ENCODE measurements at regions not wholly inside any gene's neighbourhood (a gene's known extent, or its start where the extent isn't known, plus 50 kb on each side); places are given as distances from the start of the nearest gene placed in this dataset.
"Not testable (repeated sequence)": the region's sequence is repeated elsewhere in the genome, so short reads cannot be mapped to it uniquely, and the experiment has no call there.

DNA sequence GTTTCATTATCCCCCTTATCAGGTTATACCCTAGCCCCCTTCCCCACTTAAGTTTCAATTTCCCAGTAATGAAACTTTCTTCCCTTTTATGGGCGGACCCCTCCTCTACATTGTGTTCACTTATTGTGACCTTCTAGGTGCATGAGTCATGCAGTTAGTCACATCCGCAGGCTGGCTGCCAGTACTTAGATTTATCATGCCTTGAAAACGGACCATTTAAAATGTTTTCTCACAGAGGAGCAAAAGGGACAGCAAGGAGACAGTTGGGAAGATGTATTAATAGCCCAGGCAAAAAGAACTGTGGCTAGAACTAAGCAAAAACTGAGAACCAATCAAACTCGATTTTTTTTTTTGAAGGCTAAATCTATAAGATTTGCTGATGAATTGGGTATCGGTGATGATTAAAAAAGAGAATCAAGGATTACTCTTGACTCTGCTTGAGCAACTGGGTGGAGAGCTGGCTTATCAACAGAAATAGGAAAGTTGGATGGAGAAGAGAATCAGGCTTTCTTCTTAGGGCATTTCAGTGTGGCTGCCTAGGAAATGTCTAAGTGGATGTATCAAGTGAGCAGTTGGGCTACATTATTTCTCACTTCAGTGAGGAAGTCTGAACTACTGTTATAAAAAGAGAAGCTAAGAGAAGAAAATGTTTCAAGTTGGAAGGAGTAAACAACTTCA, 615.0 kb downstream of the HINT1 start:
- ATAC-seq, result no peak

DNA sequence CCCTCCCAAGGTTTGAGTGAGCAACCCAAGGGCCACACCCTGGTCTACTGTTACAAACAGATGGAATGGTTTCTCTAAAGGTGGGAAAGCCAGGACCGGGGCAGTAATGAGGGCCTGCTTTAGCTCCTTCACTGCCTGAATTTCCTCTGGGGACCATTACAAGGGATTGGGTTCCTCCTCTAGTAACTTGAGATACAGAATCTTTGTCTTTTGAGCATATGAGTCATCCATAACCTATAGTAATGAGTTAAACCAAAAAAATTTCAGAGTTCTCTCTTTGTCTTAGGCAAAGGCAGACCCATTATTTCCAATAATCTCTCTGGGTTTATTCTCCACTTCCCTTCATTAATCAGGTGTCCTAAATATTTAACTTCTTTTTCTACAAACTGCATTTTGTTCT, 618.8 kb downstream of the HINT1 start:
- no peak for ATAC-seq

DNA sequence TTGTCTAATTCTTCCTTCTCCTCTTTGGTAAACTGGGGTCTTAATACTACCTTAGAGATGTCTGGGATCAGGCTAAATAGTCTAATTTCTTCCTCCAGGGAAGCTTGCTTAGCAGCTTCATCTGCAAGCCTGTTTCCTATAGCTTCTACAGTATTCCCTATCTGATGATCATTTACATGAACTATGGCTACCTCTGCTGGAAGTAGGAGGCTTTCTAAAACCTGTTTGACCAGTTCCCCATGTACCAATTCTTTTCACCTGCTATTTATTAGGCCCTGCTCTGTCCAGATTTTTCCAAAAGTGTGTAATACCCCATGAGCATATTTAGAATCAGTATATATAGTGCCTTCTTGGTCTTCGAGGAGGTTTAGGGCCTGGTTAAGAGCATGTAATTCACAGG, 619.8 kb downstream of the HINT1 start:
- no peak for ATAC-seq

DNA sequence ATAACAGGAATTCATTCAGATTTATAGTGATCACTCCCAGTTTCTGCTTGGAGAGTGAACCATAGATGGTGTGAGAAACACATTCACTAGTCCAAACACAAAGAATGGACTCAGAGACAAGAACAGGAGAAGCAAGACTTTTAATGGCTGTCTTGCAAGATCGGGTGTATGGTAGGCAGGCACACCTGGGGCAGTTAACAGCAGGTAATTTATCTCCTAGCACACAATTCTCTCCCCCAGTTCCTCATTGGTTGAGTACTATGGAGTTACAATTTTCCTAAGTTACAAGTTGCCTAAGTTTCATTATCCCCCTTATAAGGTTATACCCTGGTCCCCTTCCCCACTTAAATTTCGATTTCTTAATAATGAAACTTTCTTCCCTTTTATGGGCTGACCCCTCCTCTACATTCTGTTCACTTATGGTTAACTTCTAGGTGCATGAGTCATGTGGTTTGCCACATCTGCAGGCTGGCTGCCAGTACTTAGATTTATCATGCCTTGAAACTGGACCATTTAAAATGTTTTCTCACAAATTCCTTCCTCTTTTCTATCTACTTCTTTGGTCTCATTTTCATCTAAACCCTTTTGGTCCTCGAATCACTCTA, 623.3 kb downstream of the HINT1 start:
- no peak for ATAC-seq

DNA sequence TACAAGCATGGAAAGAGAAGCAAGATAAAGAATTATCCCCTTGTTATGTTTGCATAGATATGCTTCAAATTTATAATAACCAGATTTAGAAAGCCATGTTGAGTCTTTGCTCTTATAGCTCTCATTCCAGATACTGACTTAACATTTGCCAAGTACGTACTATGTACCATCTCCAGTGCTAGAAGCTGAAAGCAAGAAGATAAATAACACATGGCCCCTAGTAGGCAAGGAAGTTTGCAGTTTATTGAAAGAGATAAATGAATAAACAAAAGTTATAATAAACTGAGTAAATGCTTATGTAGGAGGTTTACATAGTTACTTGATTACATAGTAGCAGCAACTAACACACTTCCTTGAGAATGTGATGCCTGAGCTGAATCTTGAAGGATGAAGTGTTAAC, 628.4 kb downstream of the HINT1 start:
- no peak for ATAC-seq

DNA sequence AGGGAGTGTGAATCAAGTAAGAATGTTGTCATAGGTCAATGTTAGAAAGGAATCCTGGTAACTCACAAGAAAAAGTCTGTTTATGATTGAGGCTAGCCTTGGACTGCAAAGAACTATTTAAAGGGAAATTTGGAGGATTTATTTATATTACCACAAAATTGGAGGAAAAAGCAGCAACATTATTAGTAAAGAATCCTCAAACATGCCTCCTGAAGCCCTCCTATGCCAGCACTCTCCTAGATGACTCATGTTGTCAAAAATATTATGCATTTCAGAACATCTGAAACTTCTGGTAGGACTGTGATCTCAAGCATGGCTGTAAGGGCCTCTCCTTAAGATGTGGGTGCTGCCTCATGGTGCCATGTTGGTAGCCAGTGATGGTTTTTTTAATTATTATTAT, 628.5 kb downstream of the CHSY3 start:
- ATAC-seq, result no peak

DNA sequence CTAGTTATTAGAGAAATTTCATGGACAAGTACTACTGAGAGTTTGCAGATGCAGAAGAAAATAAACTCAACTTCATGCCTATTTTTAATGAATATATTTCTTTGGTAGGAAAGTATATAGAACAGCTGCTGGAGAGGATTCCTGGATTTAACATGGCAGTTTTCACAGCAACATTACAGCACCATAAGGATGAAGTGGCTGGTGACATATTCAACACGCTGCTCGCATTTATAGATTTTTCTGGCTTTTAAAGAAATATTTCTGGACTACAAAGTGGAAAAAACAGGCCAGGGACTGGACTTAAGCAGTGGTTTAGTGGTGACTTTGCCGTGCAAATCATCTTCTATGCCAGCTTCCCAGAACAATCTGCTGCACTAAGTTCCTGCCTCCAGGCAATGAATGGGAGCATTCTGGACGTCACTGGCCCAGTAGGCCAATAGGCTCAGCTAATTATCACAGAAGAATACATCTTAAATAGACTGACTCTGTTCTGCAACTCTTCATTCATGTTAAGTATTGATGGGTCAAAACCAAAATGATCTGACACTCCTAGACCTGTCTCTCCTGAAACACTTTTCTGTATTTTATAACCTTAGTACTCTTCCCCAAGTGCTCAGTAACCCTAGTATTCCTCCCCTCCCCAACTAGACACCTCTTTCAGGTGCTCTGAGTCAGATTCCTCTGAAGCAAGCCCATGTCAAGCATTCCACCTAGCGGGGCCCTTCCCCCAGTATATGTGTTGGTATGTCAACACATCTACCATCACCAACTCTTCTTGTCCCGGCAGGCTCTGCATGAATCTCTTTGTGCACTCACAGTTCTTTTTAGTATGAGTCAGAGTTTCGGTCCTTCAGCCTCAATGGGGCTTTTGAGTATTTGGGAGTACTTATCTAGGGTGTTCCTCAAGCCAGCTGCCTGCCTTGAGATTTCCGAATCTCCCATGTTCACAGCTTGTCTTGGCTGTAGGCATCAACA, 625.5 kb downstream of the CHSY3 start:
- ATAC-seq, result no peak

DNA sequence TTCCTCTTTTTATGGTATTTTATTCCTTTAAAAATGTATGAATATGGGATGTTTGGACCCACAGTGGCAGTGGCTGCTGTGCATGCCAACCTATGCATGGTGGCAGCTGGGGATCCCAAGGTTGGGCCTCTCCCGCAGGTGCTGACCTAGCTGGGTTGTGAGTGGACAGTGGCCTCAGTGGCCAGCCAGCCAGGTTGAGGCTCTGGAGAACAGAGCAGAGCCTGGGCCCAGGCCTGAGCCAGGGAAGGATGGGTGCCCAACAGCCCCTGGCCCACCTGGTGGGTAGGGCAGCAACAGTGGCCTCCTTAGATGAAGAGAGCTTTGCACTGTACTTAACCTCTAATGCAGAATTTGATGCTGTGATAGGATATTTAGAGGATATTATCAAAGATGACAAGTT, 624.8 kb downstream of the CHSY3 start:
- no peak for ATAC-seq

DNA sequence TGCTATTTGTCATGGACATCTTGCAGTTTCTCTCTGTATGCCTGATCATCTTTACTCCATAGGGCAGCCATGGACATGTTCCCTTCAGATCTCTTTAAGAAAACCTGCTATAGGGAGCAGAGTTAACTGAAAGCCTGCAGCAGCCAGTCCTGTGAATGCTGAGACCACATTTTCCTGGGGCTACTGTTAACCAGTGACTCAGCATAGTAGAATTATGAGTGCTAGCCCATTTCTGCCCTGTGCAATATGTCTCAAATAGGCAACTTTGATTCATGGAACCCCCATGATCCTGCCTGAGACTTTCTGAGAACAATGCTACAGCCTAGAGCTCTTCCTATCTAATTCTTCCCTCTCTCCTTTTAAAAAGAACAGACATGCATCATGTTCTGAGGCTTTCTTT, 624.2 kb downstream of the CHSY3 start:
- no peak for ATAC-seq

DNA sequence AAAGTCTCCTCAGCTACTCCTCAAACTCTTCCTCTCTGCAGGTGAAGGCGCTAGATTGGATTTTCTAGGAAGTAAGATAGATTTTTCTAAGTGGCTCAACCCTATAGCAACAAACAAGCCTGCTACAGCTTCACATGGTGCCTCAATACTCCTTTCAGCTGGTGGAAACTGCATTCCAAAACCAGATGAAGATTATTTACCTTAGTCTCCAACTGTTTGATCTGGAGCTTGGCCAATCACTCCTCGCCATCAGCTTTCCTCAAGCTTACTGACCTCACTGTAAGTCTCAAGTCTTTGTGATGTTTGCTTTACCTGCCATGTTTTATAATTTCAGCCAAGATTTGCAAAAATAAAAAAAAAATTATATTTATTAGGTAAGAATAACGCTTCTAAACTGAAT, 622.4 kb downstream of the CHSY3 start:
- ATAC-seq, result no peak

DNA sequence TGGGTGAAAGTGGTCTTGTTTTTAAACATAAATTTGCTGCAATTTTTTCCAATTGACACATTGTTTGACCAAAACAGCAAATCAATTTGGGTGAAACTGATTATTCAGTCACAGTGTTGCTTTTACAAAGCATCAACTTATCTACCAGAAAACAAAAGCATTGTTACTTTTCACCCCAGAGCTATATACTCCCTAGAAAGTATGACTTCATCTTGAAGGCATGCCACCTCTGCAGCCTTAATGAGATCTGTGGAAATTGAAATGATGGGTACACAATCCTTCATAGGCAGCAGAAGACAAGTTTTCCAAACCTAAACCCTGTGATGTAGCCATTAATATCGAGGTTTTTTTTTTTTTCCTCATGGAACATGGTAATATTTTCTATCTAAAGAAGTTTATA, 615.9 kb downstream of the CHSY3 start:
- ATAC-seq, result no peak

DNA sequence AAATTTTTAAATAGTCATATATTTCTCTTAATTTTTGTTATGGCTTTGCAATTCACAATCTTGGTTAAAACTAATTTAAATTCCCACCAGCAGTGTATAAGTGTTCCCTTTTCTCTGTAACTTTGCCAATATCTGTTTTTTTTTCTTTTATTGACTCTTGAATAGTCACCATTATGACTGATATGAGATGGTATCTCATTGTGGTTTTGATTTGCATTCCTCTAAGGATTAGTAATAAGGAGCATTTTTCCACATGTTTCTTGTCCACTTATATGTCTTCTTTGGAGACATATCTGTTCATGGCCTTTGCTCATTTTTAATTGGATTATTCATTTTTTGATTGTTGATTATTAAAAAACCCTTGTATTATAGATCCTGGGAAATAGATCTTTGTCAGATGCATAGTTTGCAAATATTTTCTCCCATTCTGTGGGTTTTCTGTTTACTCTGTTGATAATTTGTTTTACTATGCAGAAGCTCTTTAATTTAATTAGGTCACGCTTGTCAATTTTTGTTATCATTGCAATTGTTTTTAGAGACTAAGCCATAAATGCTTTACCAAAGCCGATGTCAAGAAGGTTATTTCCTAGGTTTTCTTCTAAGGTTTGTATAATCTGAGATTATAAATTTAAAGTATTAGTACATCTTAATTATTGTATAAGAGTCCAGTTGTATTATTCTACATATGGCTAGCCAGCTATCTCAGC, 610.9 kb downstream of the CHSY3 start:
- ATAC-seq, result no peak

DNA sequence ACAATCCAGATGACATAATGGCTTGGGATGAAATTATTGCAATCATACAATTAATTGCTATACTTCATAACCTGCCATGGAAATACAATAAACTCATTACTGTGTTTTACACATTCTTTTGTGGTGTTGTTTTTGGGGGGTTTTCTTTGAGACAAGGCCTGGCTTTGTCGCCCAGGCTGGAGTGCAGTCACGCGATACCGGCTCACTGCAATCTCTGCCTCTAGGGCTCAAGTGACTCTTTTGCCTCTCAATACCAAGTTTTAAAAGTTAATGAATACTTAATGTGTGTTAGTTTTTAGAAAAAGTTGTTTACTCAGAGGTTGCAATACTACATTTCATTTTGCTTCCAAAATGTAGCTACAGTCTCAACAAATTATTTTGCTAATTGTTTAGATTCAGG, 598.4 kb downstream of the CHSY3 start:
- no peak for ATAC-seq

DNA sequence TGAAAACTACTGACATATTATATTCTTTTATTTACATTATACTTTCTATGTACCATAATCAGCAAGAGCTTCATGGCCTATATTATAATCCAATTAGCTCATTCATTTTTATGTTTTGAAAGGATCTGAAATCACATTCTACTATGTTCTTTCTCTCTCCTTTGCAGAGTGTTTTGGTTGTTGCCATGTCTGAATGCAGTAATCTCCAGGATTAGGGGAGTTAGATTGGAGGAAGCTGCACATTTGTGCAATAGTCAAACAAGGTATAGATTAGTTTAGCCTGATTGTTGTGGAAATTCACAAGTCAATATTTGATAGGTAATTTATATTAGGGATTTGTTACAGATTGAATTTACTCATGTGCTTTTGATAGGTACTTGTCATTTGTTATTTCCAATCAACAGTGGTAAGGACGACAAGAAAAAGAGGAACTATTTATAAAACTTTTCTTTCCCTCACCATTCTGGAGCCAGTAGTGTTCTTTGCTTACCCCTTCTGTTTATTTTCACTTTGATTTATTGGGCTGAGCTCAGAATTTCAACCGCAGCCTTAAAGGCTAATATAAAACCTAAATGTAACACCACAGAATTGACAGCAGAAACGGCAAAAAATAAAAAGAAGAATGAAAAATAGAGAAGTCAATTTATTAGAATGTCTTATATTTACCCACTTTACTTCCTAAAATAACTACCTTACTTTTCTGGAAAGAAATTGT, 597.0 kb downstream of the CHSY3 start:
- ATAC-seq, result no peak

DNA sequence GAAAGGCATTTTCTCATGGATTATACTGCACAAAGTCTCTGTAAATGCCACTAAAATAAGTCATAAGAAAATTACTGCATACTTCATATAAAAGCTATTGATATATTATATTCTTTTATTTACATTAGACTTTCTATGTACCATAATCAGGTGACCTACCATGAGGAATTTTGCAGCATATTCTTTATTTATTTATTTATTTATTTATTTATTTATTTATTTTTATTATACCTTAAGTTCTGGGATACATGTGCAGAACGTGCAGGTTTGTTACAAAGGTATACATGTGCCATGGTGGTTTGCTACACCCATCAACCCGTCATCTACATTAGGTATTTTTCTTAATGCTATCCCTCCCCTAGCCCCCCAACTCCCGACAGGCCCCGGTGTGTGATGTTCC, 596.2 kb downstream of the CHSY3 start:
- not testable (repeated sequence) for ATAC-seq

DNA sequence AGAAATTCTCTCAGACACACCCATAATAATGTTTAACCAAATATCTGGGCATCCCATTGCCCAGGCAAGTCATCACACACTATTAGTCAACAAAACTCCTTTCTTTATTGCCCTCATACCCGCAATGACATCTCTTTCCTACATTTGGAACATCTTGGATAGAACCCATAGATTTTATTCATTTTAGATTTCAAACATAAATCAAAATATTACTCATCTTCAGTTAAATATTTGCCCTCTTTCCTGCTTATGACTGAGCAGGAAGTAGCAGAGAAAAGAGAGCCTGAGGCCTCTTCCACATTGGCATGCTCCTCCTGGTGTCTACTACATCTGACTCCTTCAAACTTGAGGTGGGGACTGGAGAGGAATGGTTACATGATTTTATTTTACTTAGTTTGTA, 592.0 kb downstream of the CHSY3 start:
- ATAC-seq, result no peak

DNA sequence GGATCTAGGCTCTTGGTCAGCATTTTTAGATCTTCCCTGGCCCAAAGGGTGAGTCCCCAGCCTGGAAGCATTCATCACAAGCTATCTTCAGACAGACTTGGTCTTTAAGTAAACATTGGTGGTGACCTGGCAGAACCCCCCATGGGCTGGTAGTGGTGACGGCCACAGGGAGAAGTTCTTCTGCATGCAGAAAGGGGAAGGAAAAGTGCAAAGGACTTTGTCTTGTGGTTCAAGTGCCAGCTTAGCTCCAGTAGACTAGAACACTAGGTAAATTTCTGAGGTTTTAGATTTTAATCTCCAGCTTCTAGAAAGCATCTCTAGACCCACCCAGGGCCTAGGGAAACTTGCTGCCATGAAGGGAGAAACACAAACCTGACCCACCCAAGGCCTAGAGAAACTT, 584.0 kb downstream of the CHSY3 start:
- ATAC-seq, result no peak

DNA sequence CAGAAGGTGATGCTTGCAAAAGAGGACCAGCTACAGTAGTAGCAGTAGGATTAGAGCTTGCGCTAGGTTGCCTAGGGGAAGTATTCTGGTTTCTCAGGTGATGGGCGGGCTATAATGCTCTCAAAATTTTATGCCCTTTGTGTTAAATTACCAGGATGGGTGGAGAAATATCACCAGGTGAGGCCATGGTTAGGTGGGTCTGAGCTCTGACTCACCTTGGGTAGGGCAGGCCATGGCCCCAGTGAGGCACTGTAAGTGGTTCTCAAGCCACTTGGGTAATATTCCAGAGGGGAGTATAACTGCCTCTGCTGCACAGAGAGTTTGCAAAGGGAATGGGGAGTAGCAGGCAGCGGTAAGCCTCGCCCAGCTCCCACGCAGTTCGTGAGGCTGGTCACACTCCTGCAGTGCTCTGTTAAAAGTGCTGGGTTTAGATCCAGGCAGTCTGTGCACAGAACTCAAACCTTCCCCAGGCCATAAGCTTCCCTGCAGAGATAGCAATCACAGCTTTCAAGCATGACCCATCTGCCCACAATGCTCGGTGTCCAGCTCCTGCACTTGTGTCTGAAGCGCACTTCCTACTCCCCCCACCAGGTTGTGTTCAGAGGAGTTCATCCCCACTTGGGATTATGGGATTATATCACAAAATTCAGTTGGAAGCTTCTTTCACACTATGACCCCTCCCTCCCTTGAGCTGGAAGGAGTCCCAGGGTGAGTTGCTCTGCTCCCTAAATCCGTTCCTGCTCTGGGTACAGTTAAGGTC, 575.0 kb downstream of the CHSY3 start:
- ATAC-seq, result no peak

DNA sequence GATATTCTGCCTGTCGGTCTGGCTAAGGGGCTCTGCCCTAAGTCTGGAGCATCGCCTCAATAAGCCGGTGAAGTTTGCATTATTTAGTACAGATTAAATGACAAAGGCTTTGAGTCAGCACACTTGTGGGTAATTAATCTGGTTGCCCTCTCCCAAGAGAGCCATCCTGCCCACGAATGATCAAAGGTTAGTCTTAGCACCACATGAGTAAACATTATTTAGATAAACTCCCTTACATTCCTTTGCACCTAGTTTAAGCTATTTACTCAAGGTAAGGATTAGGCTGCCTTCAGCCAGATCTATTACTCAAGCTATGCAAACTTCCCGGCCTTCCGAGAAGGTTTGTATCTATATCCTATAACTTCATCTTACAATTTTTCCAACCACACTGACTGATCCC, 572.1 kb downstream of the CHSY3 start:
- ATAC-seq, result no peak

DNA sequence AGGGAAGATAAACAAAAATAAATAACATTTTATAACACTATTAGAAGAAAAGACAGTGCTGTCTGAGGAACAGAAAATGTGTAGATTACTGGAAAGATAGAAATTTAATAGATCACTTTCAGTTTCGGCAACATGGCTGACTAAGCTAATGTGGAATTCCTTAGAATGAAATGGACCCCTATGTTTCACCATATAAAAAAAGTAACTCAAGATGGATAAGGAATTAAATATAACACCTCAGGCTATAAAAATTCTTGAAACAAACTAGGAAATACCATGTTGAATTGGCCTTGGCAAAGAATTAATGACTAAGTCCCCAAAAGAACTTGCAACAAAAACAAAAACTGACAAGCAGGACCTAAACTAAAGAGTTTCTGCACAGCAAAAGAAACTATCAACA, 558.3 kb downstream of the CHSY3 start:
- ATAC-seq, result no peak

DNA sequence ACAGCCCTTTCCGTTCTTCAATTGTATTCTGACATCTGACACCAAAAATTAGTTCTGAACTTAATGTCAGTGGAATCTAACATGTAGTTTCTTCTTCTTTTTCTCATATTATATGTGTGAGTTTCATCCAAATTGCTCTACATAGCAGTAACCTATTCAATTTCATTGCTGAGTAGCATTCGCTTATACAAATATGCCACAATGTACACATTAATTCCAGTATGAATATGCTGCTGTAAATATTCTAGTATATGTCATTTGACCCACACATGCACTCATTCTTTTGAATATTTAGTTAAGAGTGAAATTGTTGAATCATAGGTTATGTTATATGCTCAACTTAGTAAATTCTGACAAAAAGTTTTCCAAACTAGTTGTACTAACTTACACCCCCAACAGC, 550.9 kb downstream of the CHSY3 start:
- ATAC-seq, result no peak

DNA sequence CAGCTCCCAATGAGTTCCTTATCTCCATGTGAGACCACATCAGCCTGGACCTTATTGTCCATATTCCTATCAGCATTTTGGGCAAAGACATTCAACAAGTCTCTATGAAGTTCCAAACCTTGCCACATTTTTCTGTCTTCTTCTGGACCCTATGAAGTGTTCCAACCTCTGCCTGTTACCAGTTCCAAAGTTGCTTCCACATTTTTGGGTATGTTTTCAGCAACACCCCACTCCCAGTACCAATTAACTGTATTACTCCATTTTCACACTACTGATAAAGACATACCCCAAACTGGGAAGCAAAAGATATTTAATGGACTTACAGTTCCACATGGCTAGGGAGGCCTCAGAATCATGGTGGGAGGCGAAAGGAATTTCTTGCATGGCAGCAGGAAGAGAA, 548.5 kb downstream of the CHSY3 start:
- ATAC-seq, result no peak

Measured in activated CD4-positive, CD25-positive, alpha-beta regulatory T cell treated with anti-CD3 and anti-CD28 coated beads, Interleukin-2, amount 50 U/mL, for 24 hours (primary cell).